A549 (cell line): ENCODE measurements at regions not wholly inside any gene's neighbourhood (a gene's known extent, or its start where the extent isn't known, plus 50 kb on each side); places are given as distances from the start of the nearest gene placed in this dataset.

Experiments
- CEBPB ChIP-seq, 2 experiments: fragments of >200 bp in 1 of 2; sonication (Bioruptor Twin) in 1 of 2; formaldehyde crosslinking in 1 of 2; IDR thresholded peaks; 2 replicates each; pipeline ENCODE4 v1.6.1; 2012 to 2016
- EP300 ChIP-seq, 2 experiments: fragments of >200 bp; sonication (Bioruptor Twin); formaldehyde crosslinking; IDR thresholded peaks; 2 replicates in 1 of 2; 3 replicates in 1 of 2; pipeline ENCODE4 v1.6.1; 2016 to 2017
- GATA3 ChIP-seq: IDR thresholded peaks from 2 replicates; pipeline ENCODE4 v1.6.1; 2012; ENCODE audit warnings: borderline replicate concordance
- MAFK ChIP-seq: fragments of 450-650 bp; IDR thresholded peaks from 2 replicates; pipeline ENCODE4 v1.6.1; 2014; ENCODE audit not compliant: partially characterized antibody
- MAZ ChIP-seq: fragments of 150-350 bp; IDR thresholded peaks from 2 replicates; pipeline ENCODE4 v1.6.1; 2014; ENCODE audit warnings: antibody characterized with exemption, low read depth, low read length, borderline replicate concordance
- NPAS2 ChIP-seq: fragments of 250-450 bp; sonication (Bioruptor Pico); IDR thresholded peaks from 2 replicates; pipeline ENCODE4 v1.8.0; 2022; ENCODE audit warnings: mild to moderate bottlenecking, moderate library complexity, borderline replicate concordance
- POLR2A ChIP-seq: IDR thresholded peaks from 2 replicates; pipeline ENCODE4 v1.6.1; 2012; ENCODE audit warnings: mild to moderate bottlenecking, low read length
- RAD21 ChIP-seq, 2 experiments: fragments of >200 bp in 1 of 2; sonication (Bioruptor Twin) in 1 of 2; formaldehyde crosslinking in 1 of 2; IDR thresholded peaks in 1 of 2; conservative IDR thresholded peaks in 1 of 2; 2 replicates in 1 of 2; 3 replicates in 1 of 2; pipeline ENCODE4 v1.6.1; 2012 to 2018; ENCODE audit warnings: inconsistent platforms in 1 of 2
- ZSCAN20 ChIP-seq: fragments of 250-450 bp; sonication (Bioruptor Pico); IDR thresholded peaks from 2 replicates; pipeline ENCODE4 v1.8.0; 2022; ENCODE audit warnings: mild to moderate bottlenecking, moderate library complexity
- TF ChIP-seq, protein P1 (sequence below): fragments of >200 bp; sonication (Bioruptor Twin); formaldehyde crosslinking; IDR thresholded peaks from 3 replicates; pipeline ENCODE4 v1.6.1; 2016
- TF ChIP-seq, protein P2 (sequence below): fragments of 450-650 bp; IDR thresholded peaks from 2 replicates; pipeline ENCODE4 v1.6.1; 2014; ENCODE audit warnings: antibody characterized with exemption
- TF ChIP-seq, protein P3 (sequence below): fragments of >200 bp; sonication (Bioruptor Twin); formaldehyde crosslinking; IDR thresholded peaks from 3 replicates; pipeline ENCODE4 v1.5.1; 2016
- TF ChIP-seq, protein P4 (sequence below): IDR thresholded peaks from 2 replicates; pipeline ENCODE4 v1.6.1; 2012
- TF ChIP-seq, protein P5 (sequence below): fragments of 250-450 bp; sonication (Bioruptor Pico); IDR thresholded peaks from 2 replicates; pipeline ENCODE4 v1.5.0; 2021; ENCODE audit warnings: mild to moderate bottlenecking, moderate library complexity, borderline replicate concordance

DNA sequence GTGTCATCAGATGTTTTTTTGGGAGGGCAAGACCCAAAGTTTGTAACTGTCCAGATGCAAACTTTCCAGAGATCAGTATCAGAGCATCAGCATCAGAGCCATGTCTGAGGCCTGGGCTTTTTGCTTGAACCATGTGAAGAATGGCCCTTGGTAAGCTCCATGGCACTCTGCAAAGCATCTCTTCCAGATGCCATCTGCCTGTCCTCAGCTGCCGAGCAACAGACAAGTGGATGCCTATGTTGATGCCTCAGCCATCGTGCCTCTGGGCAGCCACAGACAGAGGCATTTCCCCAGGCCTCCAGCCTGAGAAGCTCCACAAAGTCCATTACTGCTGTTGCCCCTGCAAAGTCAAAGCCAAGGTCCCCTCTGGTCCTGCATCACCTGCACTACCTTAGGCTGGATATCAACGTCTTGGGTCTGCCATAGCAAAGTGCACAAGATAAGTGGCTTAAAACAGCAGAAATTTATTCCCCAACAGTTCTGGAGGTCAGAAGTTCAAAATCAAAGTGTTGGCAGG lies 670.2 kb upstream of the MKI67 start:
- TF ChIP-seq MAZ (no peak), POLR2A (no peak), EP300 (IDR thresholded peaks at IDR 0.05) (no peak), NPAS2 (no peak), CEBPB (IDR thresholded peaks at IDR 0.05) (no peak), ZSCAN20 (no peak), RAD21 (conservative IDR thresholded peaks at IDR 0.05 in 1 of 2, IDR thresholded peaks at IDR 0.05 in 1 of 2) (no peak), MAFK (no peak), GATA3 (no peak)
- TF ChIP-seq, protein P1, sequence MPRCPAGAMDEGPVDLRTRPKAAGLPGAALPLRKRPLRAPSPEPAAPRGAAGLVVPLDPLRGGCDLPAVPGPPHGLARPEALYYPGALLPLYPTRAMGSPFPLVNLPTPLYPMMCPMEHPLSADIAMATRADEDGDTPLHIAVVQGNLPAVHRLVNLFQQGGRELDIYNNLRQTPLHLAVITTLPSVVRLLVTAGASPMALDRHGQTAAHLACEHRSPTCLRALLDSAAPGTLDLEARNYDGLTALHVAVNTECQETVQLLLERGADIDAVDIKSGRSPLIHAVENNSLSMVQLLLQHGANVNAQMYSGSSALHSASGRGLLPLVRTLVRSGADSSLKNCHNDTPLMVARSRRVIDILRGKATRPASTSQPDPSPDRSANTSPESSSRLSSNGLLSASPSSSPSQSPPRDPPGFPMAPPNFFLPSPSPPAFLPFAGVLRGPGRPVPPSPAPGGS = no peak
- TF ChIP-seq, protein P2, sequence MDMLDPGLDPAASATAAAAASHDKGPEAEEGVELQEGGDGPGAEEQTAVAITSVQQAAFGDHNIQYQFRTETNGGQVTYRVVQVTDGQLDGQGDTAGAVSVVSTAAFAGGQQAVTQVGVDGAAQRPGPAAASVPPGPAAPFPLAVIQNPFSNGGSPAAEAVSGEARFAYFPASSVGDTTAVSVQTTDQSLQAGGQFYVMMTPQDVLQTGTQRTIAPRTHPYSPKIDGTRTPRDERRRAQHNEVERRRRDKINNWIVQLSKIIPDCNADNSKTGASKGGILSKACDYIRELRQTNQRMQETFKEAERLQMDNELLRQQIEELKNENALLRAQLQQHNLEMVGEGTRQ = no peak
- TF ChIP-seq, protein P3, sequence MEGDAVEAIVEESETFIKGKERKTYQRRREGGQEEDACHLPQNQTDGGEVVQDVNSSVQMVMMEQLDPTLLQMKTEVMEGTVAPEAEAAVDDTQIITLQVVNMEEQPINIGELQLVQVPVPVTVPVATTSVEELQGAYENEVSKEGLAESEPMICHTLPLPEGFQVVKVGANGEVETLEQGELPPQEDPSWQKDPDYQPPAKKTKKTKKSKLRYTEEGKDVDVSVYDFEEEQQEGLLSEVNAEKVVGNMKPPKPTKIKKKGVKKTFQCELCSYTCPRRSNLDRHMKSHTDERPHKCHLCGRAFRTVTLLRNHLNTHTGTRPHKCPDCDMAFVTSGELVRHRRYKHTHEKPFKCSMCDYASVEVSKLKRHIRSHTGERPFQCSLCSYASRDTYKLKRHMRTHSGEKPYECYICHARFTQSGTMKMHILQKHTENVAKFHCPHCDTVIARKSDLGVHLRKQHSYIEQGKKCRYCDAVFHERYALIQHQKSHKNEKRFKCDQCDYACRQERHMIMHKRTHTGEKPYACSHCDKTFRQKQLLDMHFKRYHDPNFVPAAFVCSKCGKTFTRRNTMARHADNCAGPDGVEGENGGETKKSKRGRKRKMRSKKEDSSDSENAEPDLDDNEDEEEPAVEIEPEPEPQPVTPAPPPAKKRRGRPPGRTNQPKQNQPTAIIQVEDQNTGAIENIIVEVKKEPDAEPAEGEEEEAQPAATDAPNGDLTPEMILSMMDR = no peak
- TF ChIP-seq, protein P4, sequence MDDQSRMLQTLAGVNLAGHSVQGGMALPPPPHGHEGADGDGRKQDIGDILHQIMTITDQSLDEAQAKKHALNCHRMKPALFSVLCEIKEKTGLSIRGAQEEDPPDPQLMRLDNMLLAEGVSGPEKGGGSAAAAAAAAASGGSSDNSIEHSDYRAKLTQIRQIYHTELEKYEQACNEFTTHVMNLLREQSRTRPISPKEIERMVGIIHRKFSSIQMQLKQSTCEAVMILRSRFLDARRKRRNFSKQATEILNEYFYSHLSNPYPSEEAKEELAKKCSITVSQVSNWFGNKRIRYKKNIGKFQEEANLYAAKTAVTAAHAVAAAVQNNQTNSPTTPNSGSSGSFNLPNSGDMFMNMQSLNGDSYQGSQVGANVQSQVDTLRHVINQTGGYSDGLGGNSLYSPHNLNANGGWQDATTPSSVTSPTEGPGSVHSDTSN = no peak
- TF ChIP-seq, protein P5, sequence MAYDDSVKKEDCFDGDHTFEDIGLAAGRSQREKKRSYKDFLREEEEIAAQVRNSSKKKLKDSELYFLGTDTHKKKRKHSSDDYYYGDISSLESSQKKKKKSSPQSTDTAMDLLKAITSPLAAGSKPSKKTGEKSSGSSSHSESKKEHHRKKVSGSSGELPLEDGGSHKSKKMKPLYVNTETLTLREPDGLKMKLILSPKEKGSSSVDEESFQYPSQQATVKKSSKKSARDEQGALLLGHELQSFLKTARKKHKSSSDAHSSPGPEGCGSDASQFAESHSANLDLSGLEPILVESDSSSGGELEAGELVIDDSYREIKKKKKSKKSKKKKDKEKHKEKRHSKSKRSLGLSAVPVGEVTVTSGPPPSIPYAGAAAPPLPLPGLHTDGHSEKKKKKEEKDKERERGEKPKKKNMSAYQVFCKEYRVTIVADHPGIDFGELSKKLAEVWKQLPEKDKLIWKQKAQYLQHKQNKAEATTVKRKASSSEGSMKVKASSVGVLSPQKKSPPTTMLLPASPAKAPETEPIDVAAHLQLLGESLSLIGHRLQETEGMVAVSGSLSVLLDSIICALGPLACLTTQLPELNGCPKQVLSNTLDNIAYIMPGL = no peak
